RWPE2 (cell line): ENCODE measurements at regions not wholly inside any gene's neighbourhood (a gene's known extent, or its start where the extent isn't known, plus 50 kb on each side); places are given as distances from the start of the nearest gene placed in this dataset.
"Not testable (repeated sequence)": the region's sequence is repeated elsewhere in the genome, so short reads cannot be mapped to it uniquely, and the experiment has no call there.

Experiments used
- ATAC-seq: fragments of 200-7000 bp; cut with Tn5 transposase; 3 replicates; pipeline ENCODE4 v1.9.1; 2021; ENCODE audit warnings: low read depth
- DNase-seq: peaks from one replicate; pipeline ENCODE4 v3.0.0-alpha.2; 2020; ENCODE audit warnings: low spot score
- H3K27ac ChIP-seq: fragments of 450-650 bp; 2 replicates; pipeline ENCODE4 v1.5.1; 2017; ENCODE audit warnings: mild to moderate bottlenecking; ENCODE audit not compliant: poor library complexity, severe bottlenecking
- H3K27me3 ChIP-seq: fragments of 250-450 bp; sonication (Bioruptor Pico); 2 replicates; pipeline ENCODE4 v1.5.1; 2021; ENCODE audit warnings: mild to moderate bottlenecking, moderate library complexity; ENCODE audit not compliant: insufficient read depth, poor library complexity, severe bottlenecking
- H3K36me3 ChIP-seq: fragments of 250-450 bp; sonication (Bioruptor Pico); 2 replicates; pipeline ENCODE4 v1.5.1; 2020; ENCODE audit warnings: low read depth, mild to moderate bottlenecking, moderate library complexity
- H3K4me1 ChIP-seq: fragments of 250-450 bp; sonication (Bioruptor Pico); 2 replicates; pipeline ENCODE4 v1.5.1; 2021; ENCODE audit warnings: mild to moderate bottlenecking, moderate library complexity; ENCODE audit not compliant: insufficient read depth, poor library complexity, severe bottlenecking
- H3K4me3 ChIP-seq: fragments of 250-450 bp; sonication (Bioruptor Pico); 2 replicates; pipeline ENCODE4 v1.5.1; 2021; ENCODE audit warnings: mild to moderate bottlenecking, moderate library complexity; ENCODE audit not compliant: severe bottlenecking
- H3K9me3 ChIP-seq: fragments of 250-450 bp; sonication (Bioruptor Pico); 2 replicates; pipeline ENCODE4 v1.5.1; 2021; ENCODE audit warnings: mild to moderate bottlenecking, moderate library complexity; ENCODE audit not compliant: severe bottlenecking
- CTCF ChIP-seq: fragments of 450-650 bp; IDR thresholded peaks from one replicate; pipeline ENCODE4 v1.5.1; 2017; ENCODE audit warnings: mild to moderate bottlenecking, moderate library complexity; ENCODE audit not compliant: poor library complexity, severe bottlenecking

- H3K27ac ChIP-seq = peak overlapping the region; percentile 41
- H3K9me3 ChIP-seq = no peaks in the 10 kb centered on the region
- no peak for TF ChIP-seq CTCF
- no peak overlapping the region for H3K4me3 ChIP-seq
- H3K4me1 ChIP-seq = no peaks in the 10 kb centered on the region
- DNase-seq (no peak), ATAC-seq (no peak)
- no peaks in the 10 kb centered on the region for H3K36me3 ChIP-seq
- no peaks in the 10 kb centered on the region for H3K27me3 ChIP-seq
Measured at GRCh38 chr13:28575200-28575599, 80.3 kb upstream of the FLT1 start.

GRCh38 chr13:28574617-28575142, 79.8 kb upstream of the FLT1 start:
- no peaks in the 10 kb centered on the region for H3K4me1 ChIP-seq
- H3K36me3 ChIP-seq = no peaks in the 10 kb centered on the region
- ATAC-seq (peak; percentile 95), DNase-seq (peak; percentile 65)
- H3K27me3 ChIP-seq = no peaks in the 10 kb centered on the region
- TF ChIP-seq CTCF = no peak
- peak overlapping the region; percentile 41 for H3K27ac ChIP-seq
- H3K4me3 ChIP-seq = no peak overlapping the region
- H3K9me3 ChIP-seq = no peaks in the 10 kb centered on the region

- H3K36me3 ChIP-seq = no peaks in the 10 kb centered on the region
- H3K9me3 ChIP-seq = no peaks in the 10 kb centered on the region
- ATAC-seq (no peak), DNase-seq (no peak)
- no peaks in the 10 kb centered on the region for H3K27me3 ChIP-seq
- H3K4me3 ChIP-seq = no peak overlapping the region
- H3K27ac ChIP-seq = peak overlapping the region; percentile 41
- TF ChIP-seq CTCF = no peak
- H3K4me1 ChIP-seq = no peaks in the 10 kb centered on the region
Measured at GRCh38 chr13:28573595-28574373, 78.9 kb upstream of the FLT1 start.

- H3K4me3 ChIP-seq = no peak overlapping the region
- no peak for TF ChIP-seq CTCF
- no peaks in the 10 kb centered on the region for H3K9me3 ChIP-seq
- H3K27ac ChIP-seq = no peak overlapping the region
- ATAC-seq = no peak
- no peaks in the 10 kb centered on the region for H3K27me3 ChIP-seq
- no peaks in the 10 kb centered on the region for H3K4me1 ChIP-seq
- no peaks in the 10 kb centered on the region for H3K36me3 ChIP-seq
- DNase-seq = no peak
Measured at GRCh38 chr13:28572871-28573270, 77.9 kb upstream of the FLT1 start.

- H3K36me3 ChIP-seq, H3K27ac ChIP-seq, H3K4me1 ChIP-seq, H3K4me3 ChIP-seq, H3K27me3 ChIP-seq, H3K9me3 ChIP-seq, DNase-seq, ATAC-seq: not testable (repeated sequence)
Measured at GRCh38 chr13:28570356-28570755, 75.4 kb upstream of the FLT1 start.
